PFSK-1 (cell line): ENCODE measurements at regions not wholly inside any gene's neighbourhood (a gene's known extent, or its start where the extent isn't known, plus 50 kb on each side); places are given as distances from the start of the nearest gene placed in this dataset.

Experiments
- FOXP2 ChIP-seq: optimal IDR thresholded peaks from 2 replicates; pipeline ENCODE3; 2011; ENCODE audit warnings: borderline replicate concordance, control low read depth, inconsistent platforms; ENCODE audit not compliant: insufficient read depth; ENCODE audit errors: extremely low read length, extremely low read depth
- POLR2AphosphoS5 ChIP-seq: IDR thresholded peaks from 2 replicates; pipeline ENCODE4 v1.6.1; 2012; ENCODE audit warnings: low read depth, mild to moderate bottlenecking, control low read depth, low read length, moderate library complexity
- REST ChIP-seq, 2 experiments: IDR thresholded peaks; 2 replicates each; pipeline versions ENCODE4 v1.6.1 to v1.8.0; 2011 to 2012; ENCODE audit warnings: low read depth in 2 of 2, low read length in 2 of 2, control low read depth in 1 of 2, inconsistent platforms in 1 of 2, mild to moderate bottlenecking in 1 of 2, moderate library complexity in 1 of 2; ENCODE audit not compliant: insufficient read depth in 1 of 2
- TAF1 ChIP-seq: IDR thresholded peaks from 2 replicates; pipeline ENCODE4 v1.6.1; 2012; ENCODE audit warnings: low read length, control low read depth, borderline replicate concordance; ENCODE audit not compliant: insufficient read depth

- no peak for TF ChIP-seq TAF1
- no peak for TF ChIP-seq REST (IDR thresholded peaks at IDR 0.05; ENCODE audit: insufficient read depth in 1 of 2, low read depth in 2 of 2, low read length in 2 of 2)
- TF ChIP-seq FOXP2, result no peak
- no peak for TF ChIP-seq POLR2AphosphoS5
Measured at GRCh38 chr2:9764153-9764778, 79.0 kb upstream of the TAF1B start.
